22Rv1 (cell line): ENCODE measurements at regions not wholly inside any gene's neighbourhood (a gene's known extent, or its start where the extent isn't known, plus 50 kb on each side); places are given as distances from the start of the nearest gene placed in this dataset.

Experiments used
- CTCF ChIP-seq: fragments of 450-650 bp; IDR thresholded peaks from 2 replicates; pipeline ENCODE4 v1.5.1; 2017; ENCODE audit warnings: mild to moderate bottlenecking
- ZFX ChIP-seq: fragments of 450-650 bp; IDR thresholded peaks from 2 replicates; pipeline ENCODE4 v1.6.1; 2017; ENCODE audit warnings: antibody characterized with exemption, borderline replicate concordance

- TF ChIP-seq CTCF (no peak), ZFX (no peak)
Observed at GRCh38 chr21:17428484-17428869, 84.4 kb upstream of the CXADR start.
